ENCODE measurements at regions not wholly inside any gene's neighbourhood (a gene's known extent, or its start where the extent isn't known, plus 50 kb on each side); places are given as distances from the start of the nearest gene placed in this dataset.
A peak's percentile ranks its signal among the peaks of the same experiment; 100 is the strongest.

- DNase-seq (ENCODE audit: low read depth in 2 of 3, low spot score in 2 of 3): no peak
These were observed 91.5 kb upstream of the PROK2 start for GRCh38 chr3:71876135-71877105.

DNA sequence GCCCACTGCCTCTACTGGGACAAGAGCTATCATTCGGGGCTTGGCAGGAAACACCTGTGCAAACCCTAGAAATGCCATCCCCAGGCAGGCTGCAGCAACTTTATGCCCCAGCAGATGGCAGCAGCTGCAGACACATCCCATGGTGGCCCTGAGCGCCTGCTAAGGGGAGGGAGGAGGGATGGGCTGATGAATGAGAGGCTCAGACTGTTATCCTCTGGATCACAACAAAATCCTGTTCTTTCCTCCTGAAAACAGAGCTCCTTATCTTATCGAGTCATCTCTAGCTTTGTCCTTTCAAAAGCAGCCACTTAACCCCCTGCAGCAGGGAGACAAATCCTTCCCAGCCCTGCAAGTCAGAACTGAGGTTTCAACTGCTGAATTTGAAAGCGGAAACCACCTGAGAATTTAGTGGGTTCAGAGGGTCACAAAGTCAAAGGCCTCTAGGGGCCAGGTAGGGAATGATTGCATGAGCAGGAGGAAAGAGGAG lies 90.6 kb upstream of the PROK2 start:
- peak; percentile 51 to 53 (median 52) for DNase-seq (ENCODE audit: low read depth in 2 of 3, low spot score in 2 of 3)

DNA sequence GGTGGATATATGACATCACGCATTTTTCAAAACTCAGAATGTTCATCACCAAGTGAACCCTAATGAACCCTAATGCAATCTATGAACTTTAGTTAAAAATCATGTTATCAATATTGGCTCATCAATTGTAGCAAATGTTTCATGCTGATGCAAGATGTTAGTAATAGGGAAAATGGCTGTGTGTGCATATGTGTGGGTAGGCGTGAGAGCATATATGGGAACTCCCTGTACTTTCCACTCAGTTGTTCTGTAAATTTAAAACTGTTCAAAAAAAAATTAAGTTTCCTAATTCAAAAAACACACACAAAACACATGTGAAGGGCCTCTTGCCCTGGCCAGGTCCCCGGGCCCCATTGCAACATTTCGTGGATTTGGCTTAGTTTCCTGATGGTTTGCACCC lies 89.7 kb upstream of the PROK2 start:
- DNase-seq (ENCODE audit: low read depth in 2 of 3, low spot score in 2 of 3): no peak

- DNase-seq (ENCODE audit: low read depth in 2 of 3, low spot score in 2 of 3): no peak
These were observed 88.2 kb upstream of the PROK2 start for GRCh38 chr3:71873093-71873611.

GRCh38 chr3:71872256-71872655 lies 87.3 kb upstream of the PROK2 start:
- no peak for DNase-seq (ENCODE audit: low read depth in 2 of 3, low spot score in 2 of 3)

- no peak for DNase-seq (ENCODE audit: low read depth in 2 of 3, low spot score in 2 of 3)
These were observed 86.1 kb upstream of the PROK2 start for GRCh38 chr3:71870966-71871512.

DNA sequence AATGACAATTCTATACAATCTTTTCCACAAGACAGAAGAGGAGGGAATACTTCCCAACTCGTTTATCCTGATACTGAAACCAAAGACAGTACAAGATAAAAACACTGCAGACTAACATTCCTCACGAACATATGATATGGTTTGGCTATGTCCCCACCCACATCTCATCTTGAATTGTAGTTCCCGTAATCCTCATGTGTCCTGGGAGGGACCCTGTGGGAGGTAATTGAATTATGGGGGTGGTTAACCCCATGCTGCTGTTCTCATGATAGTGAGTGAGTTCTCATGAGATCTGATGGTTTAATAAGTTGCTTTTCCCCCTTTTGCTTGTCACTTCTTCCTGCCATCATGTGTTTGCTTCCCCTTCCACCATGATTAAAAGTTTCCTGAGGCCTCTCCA lies 83.9 kb upstream of the PROK2 start:
- no peak for DNase-seq (ENCODE audit: low read depth in 2 of 3, low spot score in 2 of 3)

- DNase-seq (ENCODE audit: low read depth in 2 of 3, low spot score in 2 of 3): no peak
These were observed 80.8 kb upstream of the PROK2 start for GRCh38 chr3:71865727-71866126.

GRCh38 chr3:71863563-71864190 lies 78.7 kb upstream of the PROK2 start:
- no peak for DNase-seq (ENCODE audit: low read depth in 2 of 3, low spot score in 2 of 3)

DNA sequence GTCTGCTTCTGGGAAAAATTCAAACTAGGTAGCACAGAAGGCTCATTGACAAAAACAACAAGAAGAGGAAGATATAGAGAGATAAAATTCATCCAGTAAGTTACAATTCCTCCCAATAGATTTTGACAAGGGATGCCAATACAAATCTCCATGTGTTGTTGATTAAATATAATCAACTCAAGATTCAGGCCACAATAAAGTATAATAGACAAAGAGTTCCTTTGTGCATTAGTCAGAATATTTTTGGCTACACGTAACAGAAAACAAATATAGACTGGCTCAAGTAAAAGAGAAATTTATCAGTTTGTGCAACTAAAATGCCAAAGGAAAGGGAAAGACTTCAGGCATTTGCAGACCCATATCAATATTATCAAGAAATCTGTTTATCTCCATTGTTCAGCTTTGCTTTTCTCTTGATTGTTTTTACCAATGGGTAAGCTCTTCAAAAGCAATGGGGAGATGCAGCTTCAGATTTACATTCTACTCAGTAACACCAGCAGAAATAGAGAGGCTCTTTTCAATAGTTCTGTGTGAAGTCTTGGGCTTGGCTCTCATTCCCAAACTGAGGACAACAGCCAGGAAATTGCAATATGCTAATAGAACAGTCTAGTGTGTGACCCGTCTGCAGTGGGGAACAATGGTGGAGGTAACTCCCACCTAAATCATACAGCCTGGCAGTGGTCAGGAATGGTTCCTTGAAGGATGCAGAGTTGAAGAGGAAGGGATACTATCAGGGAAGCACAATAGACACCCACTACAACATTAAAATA lies 77.6 kb upstream of the PROK2 start:
- no peak for DNase-seq (ENCODE audit: low read depth in 2 of 3, low spot score in 2 of 3)

- no peak for DNase-seq (ENCODE audit: low read depth in 2 of 3, low spot score in 2 of 3)
These were observed 74.2 kb upstream of the PROK2 start for GRCh38 chr3:71859123-71859519.

DNA sequence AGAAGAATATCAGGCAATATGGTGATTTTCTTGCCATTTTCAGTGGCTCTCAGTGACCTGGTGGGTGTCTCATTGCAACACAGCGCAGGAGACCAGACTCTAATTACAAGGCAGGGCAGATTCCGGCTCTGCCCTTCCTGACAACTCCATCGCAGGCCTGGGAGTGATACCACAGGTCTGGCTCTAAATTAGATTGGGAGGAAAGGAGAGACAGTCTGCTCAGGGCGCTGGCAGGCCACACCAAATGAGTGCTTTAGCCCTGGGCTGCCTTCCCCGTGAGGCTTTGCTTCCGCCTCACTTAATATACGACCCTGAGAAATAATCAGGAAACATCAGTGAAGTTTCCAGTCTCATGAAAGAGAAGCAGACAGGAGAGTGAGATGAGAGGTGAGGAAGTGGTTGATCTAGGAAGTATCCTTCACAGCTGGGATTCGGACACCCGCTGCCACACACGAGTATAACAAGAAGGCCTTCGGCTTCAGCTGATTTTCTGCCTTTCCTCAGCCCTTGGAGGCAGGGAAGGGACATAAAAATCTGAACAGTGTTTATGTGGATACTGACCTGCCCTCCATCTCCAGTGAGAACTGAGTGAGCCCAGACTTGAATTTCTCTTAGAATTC lies 73.7 kb upstream of the PROK2 start:
- DNase-seq (ENCODE audit: low read depth in 2 of 3, low spot score in 2 of 3): no peak

DNA sequence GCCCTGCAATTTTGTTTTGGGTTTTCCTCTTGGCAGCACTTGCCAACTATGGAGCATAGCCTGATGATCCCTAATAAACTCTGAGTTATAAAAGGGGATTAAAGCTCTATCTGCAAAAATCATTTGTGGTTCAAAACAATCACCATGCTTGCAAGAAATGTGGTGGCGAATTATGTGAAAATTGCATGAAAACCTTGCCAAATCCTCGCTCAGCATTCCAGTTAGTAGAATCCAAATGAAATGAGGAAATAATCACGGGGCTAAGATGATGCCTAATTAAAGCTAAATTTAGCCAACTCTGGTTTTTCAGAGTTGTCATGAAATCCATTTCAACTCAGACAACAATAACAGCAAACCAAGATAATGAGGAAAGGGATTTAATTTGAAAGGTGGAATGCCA lies 73.0 kb upstream of the PROK2 start:
- DNase-seq (ENCODE audit: low read depth in 2 of 3, low spot score in 2 of 3): no peak

DNA sequence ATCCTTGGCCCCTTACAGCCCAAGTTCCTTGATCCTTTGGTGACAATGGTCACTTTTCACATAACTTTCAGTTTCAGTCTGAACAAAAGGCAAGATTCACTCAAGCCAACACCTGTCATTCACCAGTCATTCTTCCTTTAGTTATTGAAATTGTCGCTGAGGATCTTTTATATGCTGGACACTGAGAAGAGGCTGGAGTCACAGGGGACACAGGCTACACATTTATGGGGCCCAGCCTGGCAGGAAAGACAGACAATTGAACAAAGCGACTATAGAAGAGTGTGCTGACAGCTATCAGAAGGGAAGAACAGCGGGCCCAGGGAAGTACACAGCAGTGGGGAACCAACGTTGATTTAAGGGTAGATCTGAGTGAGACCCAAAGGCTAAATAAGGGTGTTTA lies 69.8 kb upstream of the PROK2 start:
- no peak for DNase-seq (ENCODE audit: low read depth in 2 of 3, low spot score in 2 of 3)

- no peak for DNase-seq (ENCODE audit: low read depth in 2 of 3, low spot score in 2 of 3)
These were observed 69.1 kb upstream of the PROK2 start for GRCh38 chr3:71854096-71854495.

DNA sequence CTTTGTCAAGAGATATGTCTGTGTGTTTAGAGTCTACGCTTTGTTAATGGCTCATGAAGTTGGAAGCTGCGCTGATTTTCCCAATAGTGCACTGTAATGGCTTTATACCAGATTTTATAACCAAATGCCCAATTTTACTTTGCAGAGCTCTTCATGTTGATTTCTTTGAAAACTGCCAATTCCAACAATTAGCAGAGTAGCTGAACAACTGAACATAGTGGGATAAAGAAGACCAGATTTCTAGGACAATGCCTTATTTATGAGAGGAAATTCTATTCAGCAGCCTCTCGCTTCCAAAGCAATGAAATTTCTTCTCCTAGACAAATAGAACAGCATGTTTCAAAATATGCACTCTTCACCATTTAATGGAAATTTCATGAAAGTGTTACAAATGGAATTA lies 66.9 kb upstream of the PROK2 start:
- no peak for DNase-seq (ENCODE audit: low read depth in 2 of 3, low spot score in 2 of 3)

- no peak for DNase-seq (ENCODE audit: low read depth in 2 of 3, low spot score in 2 of 3)
These were observed 65.7 kb upstream of the PROK2 start for GRCh38 chr3:71850654-71851053.

GRCh38 chr3:71849681-71850080 lies 64.7 kb upstream of the PROK2 start:
- no peak for DNase-seq (ENCODE audit: low read depth in 2 of 3, low spot score in 2 of 3)

DNA sequence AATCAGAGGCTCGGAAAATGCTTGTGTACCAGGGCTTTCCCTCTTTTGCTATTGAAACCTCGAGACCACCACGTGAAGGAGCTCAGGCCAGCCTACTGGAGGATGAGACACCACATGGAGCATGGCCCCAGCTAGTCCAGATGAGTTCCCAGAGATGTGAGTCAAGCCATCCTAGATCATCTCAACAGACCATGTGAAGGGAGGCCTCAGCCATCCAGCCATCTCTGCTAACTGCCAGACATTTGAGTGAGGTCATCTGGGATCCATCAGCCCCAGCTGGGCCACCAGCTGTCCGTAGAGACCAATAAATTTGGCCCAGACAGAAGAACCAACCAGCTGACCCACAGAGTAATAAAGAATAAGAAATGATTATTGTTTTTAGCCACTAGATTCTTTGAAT lies 62.8 kb upstream of the PROK2 start:
- no peak for DNase-seq (ENCODE audit: low read depth in 2 of 3, low spot score in 2 of 3)

GRCh38 chr3:71846185-71846584 lies 61.2 kb upstream of the PROK2 start:
- no peak for DNase-seq (ENCODE audit: low read depth in 2 of 3, low spot score in 2 of 3)

DNA sequence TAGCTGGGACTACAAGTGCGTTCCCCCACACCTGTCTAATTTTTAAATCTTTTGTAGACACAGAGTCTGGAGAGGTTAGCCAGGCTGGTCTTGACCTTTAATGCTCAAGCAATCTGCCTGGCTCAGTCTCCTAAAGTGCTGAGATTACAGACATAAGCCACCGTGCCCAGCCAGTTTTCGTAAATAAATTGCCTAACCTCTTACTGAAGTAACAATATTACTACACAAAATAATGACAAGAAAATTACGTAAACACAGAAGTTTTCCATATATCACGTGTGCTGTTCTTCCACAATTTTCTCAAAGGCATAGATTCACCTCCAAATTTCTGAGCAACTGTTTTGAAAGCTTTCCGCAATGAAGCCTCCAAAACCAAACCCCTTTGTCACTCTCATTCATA lies 58.1 kb upstream of the PROK2 start:
- no peak for DNase-seq (ENCODE audit: low read depth in 2 of 3, low spot score in 2 of 3)

Measured in activated CD8-positive, alpha-beta memory T cell treated with anti-CD3 and anti-CD28 coated beads for 48 hours (primary cell).